Esophagus squamous epithelium (tissue), 4 donors: ENCODE measurements at regions not wholly inside any gene's neighbourhood (a gene's known extent, or its start where the extent isn't known, plus 50 kb on each side); places are given as distances from the start of the nearest gene placed in this dataset.

ENCODE experiments used
- POLR2A ChIP-seq, 4 donors: fragments of 450-650 bp; IDR thresholded peaks; one replicate each; pipeline ENCODE4 v1.6.1; 2017; ENCODE audit warnings: antibody characterized with exemption in 4 of 4, mild to moderate bottlenecking in 4 of 4, moderate library complexity in 3 of 4
- TF ChIP-seq, protein P1 (sequence below), 6 experiments: fragments of 450-650 bp in 4 of 6; fragments of 200-600 bp in 2 of 6; sonication (generic) in 2 of 6; IDR thresholded peaks; one replicate each; pipeline ENCODE4 v1.5.1; 2016 to 2019; ENCODE audit warnings: antibody characterized with exemption in 6 of 6, mild to moderate bottlenecking in 4 of 6, moderate library complexity in 4 of 6

DNA sequence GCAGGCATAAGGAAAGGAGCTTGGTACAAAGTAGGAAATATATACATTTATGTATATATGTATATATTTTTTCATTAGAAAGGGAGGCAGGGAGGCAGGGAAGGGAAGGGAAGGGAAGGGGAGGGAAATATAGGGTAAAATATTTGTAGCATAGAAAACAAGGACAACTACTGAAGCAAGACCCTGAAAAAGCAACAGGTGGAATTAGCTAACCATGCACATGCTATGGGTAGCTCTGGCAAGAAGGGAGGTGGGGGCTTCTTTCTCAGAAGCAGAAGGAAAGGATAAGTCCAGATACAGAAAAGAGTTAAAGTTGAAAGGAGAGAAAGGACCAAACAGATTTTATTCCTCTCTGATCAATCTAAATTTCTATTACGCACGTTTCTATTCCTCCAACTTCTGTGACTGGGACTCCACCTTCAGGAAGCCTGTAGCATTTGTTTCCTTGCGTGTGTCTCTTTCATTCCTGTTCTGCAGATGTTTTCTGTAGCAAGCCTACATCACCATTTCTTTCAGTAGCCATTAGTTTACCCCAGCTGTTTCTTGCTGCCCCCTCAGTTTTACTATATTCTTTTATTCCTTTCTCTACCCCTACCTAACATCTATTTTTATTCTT is 82.9 kb downstream of the OR13H1 start:
- TF ChIP-seq, protein P1, sequence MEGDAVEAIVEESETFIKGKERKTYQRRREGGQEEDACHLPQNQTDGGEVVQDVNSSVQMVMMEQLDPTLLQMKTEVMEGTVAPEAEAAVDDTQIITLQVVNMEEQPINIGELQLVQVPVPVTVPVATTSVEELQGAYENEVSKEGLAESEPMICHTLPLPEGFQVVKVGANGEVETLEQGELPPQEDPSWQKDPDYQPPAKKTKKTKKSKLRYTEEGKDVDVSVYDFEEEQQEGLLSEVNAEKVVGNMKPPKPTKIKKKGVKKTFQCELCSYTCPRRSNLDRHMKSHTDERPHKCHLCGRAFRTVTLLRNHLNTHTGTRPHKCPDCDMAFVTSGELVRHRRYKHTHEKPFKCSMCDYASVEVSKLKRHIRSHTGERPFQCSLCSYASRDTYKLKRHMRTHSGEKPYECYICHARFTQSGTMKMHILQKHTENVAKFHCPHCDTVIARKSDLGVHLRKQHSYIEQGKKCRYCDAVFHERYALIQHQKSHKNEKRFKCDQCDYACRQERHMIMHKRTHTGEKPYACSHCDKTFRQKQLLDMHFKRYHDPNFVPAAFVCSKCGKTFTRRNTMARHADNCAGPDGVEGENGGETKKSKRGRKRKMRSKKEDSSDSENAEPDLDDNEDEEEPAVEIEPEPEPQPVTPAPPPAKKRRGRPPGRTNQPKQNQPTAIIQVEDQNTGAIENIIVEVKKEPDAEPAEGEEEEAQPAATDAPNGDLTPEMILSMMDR (IDR thresholded peaks at IDR 0.05) = no peak
- no peak for TF ChIP-seq POLR2A (IDR thresholded peaks at IDR 0.05)
